Right atrium auricular region (tissue), 2 donors: ENCODE measurements at regions not wholly inside any gene's neighbourhood (a gene's known extent, or its start where the extent isn't known, plus 50 kb on each side); places are given as distances from the start of the nearest gene placed in this dataset.

Experiments
- DNase-seq: peaks from one replicate; pipeline ENCODE4 v3.0.0-alpha.2; 2019; ENCODE audit warnings: low spot score
- H3K27ac ChIP-seq, 2 donors: fragments of 200-600 bp; sonication (generic); 1 replicate in 1 of 2; 2 replicates in 1 of 2; pipeline ENCODE4 v1.5.1; 2016 to 2019
- H3K27me3 ChIP-seq, 2 donors: fragments of 200-600 bp; sonication (generic); one replicate each; pipeline versions ENCODE4 v1.5.1 to v1.6.0; 2017 to 2019
- H3K36me3 ChIP-seq: fragments of 200-600 bp; sonication (generic); one replicate; pipeline ENCODE4 v1.5.1; 2016
- H3K4me1 ChIP-seq, 2 donors: fragments of 200-600 bp; sonication (generic); one replicate each; pipeline versions ENCODE4 v1.5.1 to v1.6.0; 2017 to 2019
- H3K4me3 ChIP-seq, 2 donors: fragments of 200-600 bp; sonication (generic); 1 replicate in 1 of 2; 2 replicates in 1 of 2; pipeline ENCODE4 v1.5.1; 2017 to 2019; ENCODE audit warnings: mild to moderate bottlenecking in 1 of 2, moderate library complexity in 1 of 2
- H3K9me3 ChIP-seq, 2 donors: fragments of 200-600 bp; sonication (generic); one replicate each; pipeline ENCODE4 v1.5.1; 2019
- TF ChIP-seq, protein P1 (sequence below), 2 donors: fragments of 200-600 bp; sonication (generic); IDR thresholded peaks; one replicate each; pipeline ENCODE4 v1.5.1; 2019; ENCODE audit warnings: antibody characterized with exemption in 2 of 2

DNA sequence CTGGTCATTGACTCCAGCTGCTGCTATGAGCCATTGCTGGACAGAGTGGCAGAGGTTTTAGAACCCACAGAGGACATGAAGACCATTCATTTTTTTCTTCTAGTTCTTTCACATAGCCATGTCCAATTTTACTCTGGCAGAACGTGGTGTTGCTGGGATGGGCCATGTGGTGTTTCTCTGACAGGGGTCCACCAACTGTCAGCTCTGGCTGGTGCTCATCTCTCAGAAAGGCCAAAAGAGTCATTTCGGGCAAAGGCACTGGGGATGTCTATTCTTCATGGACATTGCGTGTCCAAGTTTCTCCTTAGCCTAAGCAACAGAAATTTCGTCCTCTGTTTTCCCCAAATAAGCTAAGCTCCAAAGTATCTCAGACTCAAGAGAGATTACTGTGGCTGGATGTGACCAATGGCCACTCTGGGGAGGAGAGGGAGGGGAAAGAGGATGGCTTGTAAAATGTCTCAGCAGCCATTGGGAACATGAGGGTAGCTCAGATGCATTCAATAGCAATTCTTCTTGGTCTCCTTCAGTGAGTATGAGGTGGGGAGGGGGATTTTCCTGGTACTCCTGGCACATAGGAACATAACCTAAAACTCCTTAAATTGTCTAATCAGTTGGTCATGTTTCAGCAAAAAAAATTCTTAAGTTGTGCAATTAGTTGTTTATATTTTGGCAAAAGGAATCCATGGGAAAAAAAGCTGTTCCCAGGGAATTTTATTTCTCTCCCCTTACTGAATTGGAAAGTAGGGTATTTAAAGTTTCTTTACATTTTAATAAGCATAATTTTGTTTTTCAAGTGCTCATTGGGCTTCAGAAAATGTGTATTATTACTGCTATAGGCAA, 131.6 kb upstream of the MITF start:
- DNase-seq = no peak
- no peaks in the 10 kb centered on the region for H3K4me1 ChIP-seq
- H3K9me3 ChIP-seq = no peaks in the 10 kb centered on the region
- H3K27ac ChIP-seq = no peak overlapping the region
- H3K27me3 ChIP-seq = no peaks in the 10 kb centered on the region
- H3K4me3 ChIP-seq = no peak overlapping the region
- TF ChIP-seq, protein P1, sequence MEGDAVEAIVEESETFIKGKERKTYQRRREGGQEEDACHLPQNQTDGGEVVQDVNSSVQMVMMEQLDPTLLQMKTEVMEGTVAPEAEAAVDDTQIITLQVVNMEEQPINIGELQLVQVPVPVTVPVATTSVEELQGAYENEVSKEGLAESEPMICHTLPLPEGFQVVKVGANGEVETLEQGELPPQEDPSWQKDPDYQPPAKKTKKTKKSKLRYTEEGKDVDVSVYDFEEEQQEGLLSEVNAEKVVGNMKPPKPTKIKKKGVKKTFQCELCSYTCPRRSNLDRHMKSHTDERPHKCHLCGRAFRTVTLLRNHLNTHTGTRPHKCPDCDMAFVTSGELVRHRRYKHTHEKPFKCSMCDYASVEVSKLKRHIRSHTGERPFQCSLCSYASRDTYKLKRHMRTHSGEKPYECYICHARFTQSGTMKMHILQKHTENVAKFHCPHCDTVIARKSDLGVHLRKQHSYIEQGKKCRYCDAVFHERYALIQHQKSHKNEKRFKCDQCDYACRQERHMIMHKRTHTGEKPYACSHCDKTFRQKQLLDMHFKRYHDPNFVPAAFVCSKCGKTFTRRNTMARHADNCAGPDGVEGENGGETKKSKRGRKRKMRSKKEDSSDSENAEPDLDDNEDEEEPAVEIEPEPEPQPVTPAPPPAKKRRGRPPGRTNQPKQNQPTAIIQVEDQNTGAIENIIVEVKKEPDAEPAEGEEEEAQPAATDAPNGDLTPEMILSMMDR (IDR thresholded peaks at IDR 0.05) = no peak
- no peaks in the 10 kb centered on the region for H3K36me3 ChIP-seq

DNA sequence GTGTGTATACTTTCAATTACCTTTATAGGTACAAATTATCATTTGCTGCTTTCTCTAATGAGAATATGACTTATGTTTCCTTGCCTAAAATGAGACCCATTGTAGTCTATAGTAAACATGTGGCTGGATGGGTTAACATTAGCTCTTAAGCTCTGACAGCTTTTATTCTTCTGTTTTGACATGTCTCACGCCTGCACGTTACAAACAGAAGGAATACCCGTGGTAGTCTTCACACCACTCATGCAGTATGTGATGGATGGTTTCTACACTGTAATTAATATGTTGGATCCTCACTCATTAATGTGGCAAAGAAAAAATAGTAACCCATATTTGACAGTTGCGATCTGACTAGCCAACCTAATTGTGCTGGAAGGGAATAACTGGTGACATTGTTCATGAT, 133.4 kb upstream of the MITF start:
- Histone ChIP-seq H3K27ac (no peak overlapping the region), H3K9me3 (peaks cover 0 to 4% of the 10 kb centered on the region in 2 donors), H3K4me1 (no peaks in the 10 kb centered on the region), H3K36me3 (no peaks in the 10 kb centered on the region), H3K4me3 (no peak overlapping the region), H3K27me3 (no peaks in the 10 kb centered on the region)
- DNase-seq = no peak
- TF ChIP-seq, protein P1 (IDR thresholded peaks at IDR 0.05) = no peak

DNA sequence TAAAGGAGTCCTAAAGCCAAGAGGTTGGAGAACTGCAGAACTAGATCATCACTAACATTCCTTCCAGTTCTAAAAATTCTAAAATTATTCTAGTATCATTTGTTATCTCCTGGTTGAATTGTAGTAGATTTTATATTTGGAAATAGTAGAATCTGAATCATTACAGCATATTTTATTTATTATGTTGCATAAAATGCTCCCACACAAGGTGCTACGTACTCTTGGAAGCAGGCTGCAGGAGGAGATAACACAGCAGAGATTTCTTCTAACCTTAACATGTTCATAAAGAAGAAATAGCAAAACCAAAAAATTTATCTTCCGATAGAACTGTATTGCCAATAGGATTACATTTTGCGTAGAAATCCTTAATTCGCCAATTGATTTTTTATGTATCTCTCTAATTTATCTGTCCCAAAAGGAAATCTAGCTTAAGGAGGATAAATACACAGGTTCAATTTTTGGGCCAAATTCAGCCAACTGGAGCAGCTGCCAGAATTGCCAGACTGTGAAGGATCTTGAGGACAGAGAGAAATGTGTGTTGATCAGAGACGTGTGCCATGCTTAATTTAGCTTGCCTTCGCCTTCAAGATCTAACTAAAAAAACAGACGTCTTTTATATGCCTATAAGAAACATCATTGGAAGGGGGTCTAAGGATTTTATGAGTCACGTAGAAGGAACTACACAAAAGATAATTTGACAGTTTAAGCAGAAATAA, 134.4 kb upstream of the MITF start:
- peaks cover 0 to 9% of the 10 kb centered on the region in 2 donors for H3K9me3 ChIP-seq
- H3K27me3 ChIP-seq = no peaks in the 10 kb centered on the region
- H3K4me1 ChIP-seq = no peaks in the 10 kb centered on the region
- no peak overlapping the region for H3K27ac ChIP-seq
- no peaks in the 10 kb centered on the region for H3K36me3 ChIP-seq
- TF ChIP-seq, protein P1 (IDR thresholded peaks at IDR 0.05) = no peak
- H3K4me3 ChIP-seq = no peak overlapping the region
- DNase-seq = no peak

DNA sequence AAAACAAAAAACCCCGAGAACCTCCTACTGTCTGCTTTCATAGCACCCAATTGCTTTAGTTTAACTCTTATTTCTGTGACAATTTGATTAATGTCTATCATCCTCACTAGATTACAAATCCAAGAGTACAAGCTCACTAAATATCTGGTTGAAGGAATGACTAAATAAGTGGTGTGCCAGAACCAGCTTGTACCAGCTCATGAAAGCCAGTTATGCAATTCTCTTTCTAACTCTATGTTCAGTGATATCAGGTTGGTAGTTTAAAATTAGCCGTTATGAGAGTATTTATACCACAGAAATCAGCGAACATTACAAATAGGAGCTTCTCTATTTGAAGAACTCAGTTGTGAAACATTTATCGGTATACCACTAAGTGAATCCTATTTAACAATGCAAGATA, 137.2 kb upstream of the MITF start:
- Histone ChIP-seq H3K4me1 (no peaks in the 10 kb centered on the region), H3K9me3 (peaks cover 0 to 9% of the 10 kb centered on the region in 2 donors), H3K36me3 (no peaks in the 10 kb centered on the region), H3K27me3 (no peaks in the 10 kb centered on the region), H3K4me3 (no peak overlapping the region), H3K27ac (no peak overlapping the region)
- no peak for DNase-seq
- TF ChIP-seq, protein P1 (IDR thresholded peaks at IDR 0.05) = no peak

DNA sequence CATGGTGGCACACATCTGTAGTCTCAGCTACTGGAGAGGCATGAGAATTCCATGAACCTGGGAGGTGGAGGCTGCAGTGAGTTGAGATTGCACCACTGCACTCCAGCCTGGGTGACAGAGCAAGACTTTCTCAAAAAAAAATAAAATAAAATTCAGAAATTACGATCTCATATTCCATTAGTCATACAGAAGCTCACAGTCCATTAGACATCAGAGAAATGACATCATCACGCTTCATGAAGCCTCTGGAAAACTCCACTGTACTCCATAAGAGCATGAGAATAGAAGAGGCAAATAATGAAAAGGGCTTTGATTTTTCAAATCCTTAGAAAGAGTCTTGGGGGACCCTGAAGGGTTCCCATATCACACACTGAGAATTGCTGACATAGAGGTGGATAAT, 145.0 kb upstream of the MITF start:
- no peaks in the 10 kb centered on the region for H3K4me1 ChIP-seq
- no peaks in the 10 kb centered on the region for H3K9me3 ChIP-seq
- DNase-seq = no peak
- no peaks in the 10 kb centered on the region for H3K27me3 ChIP-seq
- no peak overlapping the region for H3K4me3 ChIP-seq
- H3K27ac ChIP-seq = no peak overlapping the region
- TF ChIP-seq, protein P1 (IDR thresholded peaks at IDR 0.05) = no peak
- H3K36me3 ChIP-seq = no peaks in the 10 kb centered on the region
